Prostate gland (tissue), 2 donors: ENCODE measurements at regions not wholly inside any gene's neighbourhood (a gene's known extent, or its start where the extent isn't known, plus 50 kb on each side); places are given as distances from the start of the nearest gene placed in this dataset.

Experiments used
- POLR2A ChIP-seq: fragments of 450-650 bp; IDR thresholded peaks from one replicate; pipeline ENCODE4 v1.6.1; 2016; ENCODE audit warnings: antibody characterized with exemption, mild to moderate bottlenecking
- TF ChIP-seq, protein P1 (sequence below), 4 experiments: fragments of 200-600 bp in 2 of 4; fragments of 450-650 bp in 2 of 4; sonication (generic) in 2 of 4; IDR thresholded peaks; 1 replicate in 3 of 4; 2 replicates in 1 of 4; pipeline ENCODE4 v1.5.1; 2016 to 2019; ENCODE audit warnings: antibody characterized with exemption in 4 of 4, mild to moderate bottlenecking in 2 of 4, moderate library complexity in 2 of 4

DNA sequence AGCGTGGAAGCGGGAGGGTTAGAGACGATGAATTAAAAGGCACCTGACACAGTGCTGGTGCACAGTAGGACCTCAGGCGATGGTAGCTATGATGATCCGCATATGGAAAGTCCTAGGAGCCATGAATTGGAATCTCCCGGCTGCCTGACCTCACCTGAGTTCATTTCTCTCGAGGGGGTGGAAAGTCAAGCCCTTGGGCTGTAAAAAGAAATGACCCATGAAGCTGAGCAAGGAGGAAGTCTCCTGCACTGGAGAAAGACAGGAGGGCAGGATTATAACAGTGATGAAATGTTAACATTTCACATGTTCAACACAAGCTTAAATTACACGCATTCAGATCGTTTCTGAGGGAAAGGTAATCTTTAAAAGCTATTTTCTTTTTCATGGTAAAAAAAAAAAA lies 481.2 kb downstream of the MATN1 start:
- TF ChIP-seq, protein P1, sequence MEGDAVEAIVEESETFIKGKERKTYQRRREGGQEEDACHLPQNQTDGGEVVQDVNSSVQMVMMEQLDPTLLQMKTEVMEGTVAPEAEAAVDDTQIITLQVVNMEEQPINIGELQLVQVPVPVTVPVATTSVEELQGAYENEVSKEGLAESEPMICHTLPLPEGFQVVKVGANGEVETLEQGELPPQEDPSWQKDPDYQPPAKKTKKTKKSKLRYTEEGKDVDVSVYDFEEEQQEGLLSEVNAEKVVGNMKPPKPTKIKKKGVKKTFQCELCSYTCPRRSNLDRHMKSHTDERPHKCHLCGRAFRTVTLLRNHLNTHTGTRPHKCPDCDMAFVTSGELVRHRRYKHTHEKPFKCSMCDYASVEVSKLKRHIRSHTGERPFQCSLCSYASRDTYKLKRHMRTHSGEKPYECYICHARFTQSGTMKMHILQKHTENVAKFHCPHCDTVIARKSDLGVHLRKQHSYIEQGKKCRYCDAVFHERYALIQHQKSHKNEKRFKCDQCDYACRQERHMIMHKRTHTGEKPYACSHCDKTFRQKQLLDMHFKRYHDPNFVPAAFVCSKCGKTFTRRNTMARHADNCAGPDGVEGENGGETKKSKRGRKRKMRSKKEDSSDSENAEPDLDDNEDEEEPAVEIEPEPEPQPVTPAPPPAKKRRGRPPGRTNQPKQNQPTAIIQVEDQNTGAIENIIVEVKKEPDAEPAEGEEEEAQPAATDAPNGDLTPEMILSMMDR (IDR thresholded peaks at IDR 0.05): no peak
- no peak for TF ChIP-seq POLR2A
